Upper lobe of left lung (tissue), 4 donors: ENCODE measurements at regions not wholly inside any gene's neighbourhood (a gene's known extent, or its start where the extent isn't known, plus 50 kb on each side); places are given as distances from the start of the nearest gene placed in this dataset.

Source experiments
- EP300 ChIP-seq, 4 donors: sonication (generic); formaldehyde crosslinking; IDR thresholded peaks; one replicate each; pipeline ENCODE4 v1.5.1; 2017; ENCODE audit warnings: antibody characterized with exemption in 4 of 4, control low read depth in 2 of 4
- POLR2A ChIP-seq, 4 donors: fragments of 450-650 bp; IDR thresholded peaks; one replicate each; pipeline ENCODE4 v1.5.1; 2016 to 2017; ENCODE audit warnings: antibody characterized with exemption in 4 of 4, mild to moderate bottlenecking in 2 of 4
- TF ChIP-seq, protein P1 (sequence below), 6 experiments: fragments of 450-650 bp in 4 of 6; fragments of 200-600 bp in 2 of 6; sonication (generic) in 2 of 6; IDR thresholded peaks; one replicate each; pipeline ENCODE4 v1.5.1; 2016 to 2019; ENCODE audit warnings: antibody characterized with exemption in 6 of 6

DNA sequence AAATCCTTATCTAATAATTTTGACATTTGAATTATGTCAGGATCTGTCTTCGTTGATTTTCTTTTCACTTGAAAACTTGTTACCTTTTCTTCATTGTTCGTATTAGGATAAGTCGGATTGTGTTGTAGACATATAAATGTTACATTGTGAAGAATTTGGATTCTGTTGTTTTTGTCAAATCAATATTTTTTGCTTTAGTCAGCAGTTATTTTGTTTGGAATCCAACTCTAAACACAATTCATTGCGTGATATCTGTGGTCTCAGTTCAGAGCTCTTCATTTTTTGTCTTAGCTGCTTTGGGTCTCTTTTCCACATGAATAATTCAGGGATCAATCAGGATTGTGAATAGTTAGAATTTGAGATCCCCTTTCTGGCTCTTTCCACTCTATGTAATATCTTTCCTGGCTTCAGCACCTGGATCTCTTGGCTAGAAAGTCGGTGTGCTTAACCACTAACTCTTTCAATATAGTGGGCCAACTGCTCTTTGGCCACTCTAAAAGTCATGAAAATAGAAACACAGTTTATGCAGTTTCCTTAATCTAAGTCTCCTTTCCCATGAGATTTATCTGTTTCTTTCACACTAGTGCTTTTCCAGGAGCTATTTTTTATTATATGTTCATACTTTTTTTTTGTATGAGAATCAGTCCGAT, 2494.2 kb upstream of the PCDH20 start:
- TF ChIP-seq POLR2A (IDR thresholded peaks at IDR 0.05) (no peak), EP300 (IDR thresholded peaks at IDR 0.05) (no peak)
- TF ChIP-seq, protein P1, sequence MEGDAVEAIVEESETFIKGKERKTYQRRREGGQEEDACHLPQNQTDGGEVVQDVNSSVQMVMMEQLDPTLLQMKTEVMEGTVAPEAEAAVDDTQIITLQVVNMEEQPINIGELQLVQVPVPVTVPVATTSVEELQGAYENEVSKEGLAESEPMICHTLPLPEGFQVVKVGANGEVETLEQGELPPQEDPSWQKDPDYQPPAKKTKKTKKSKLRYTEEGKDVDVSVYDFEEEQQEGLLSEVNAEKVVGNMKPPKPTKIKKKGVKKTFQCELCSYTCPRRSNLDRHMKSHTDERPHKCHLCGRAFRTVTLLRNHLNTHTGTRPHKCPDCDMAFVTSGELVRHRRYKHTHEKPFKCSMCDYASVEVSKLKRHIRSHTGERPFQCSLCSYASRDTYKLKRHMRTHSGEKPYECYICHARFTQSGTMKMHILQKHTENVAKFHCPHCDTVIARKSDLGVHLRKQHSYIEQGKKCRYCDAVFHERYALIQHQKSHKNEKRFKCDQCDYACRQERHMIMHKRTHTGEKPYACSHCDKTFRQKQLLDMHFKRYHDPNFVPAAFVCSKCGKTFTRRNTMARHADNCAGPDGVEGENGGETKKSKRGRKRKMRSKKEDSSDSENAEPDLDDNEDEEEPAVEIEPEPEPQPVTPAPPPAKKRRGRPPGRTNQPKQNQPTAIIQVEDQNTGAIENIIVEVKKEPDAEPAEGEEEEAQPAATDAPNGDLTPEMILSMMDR (IDR thresholded peaks at IDR 0.05) = no peak
